ENCODE measurements at regions not wholly inside any gene's neighbourhood (a gene's known extent, or its start where the extent isn't known, plus 50 kb on each side); places are given as distances from the start of the nearest gene placed in this dataset.

- TF ChIP-seq EP300 (IDR thresholded peaks at IDR 0.05) (no peak), CTCF (IDR thresholded peaks at IDR 0.05) (no peak)
Observed at GRCh38 chr16:26772503-26772902, 294.2 kb upstream of the C16orf82 start.

All from upper lobe of left lung (tissue), 4 donors.